Breast epithelium (tissue), 3 donors: ENCODE measurements at regions not wholly inside any gene's neighbourhood (a gene's known extent, or its start where the extent isn't known, plus 50 kb on each side); places are given as distances from the start of the nearest gene placed in this dataset.

ENCODE experiments used
- CTCF ChIP-seq, 3 donors: fragments of 450-650 bp; IDR thresholded peaks; one replicate each; pipeline ENCODE4 v1.5.1; 2016 to 2017; ENCODE audit warnings: antibody characterized with exemption in 3 of 3, mild to moderate bottlenecking in 3 of 3, moderate library complexity in 3 of 3
- POLR2A ChIP-seq: fragments of 450-650 bp; IDR thresholded peaks from one replicate; pipeline ENCODE4 v1.6.1; 2016; ENCODE audit warnings: antibody characterized with exemption, mild to moderate bottlenecking, moderate library complexity
- POLR2AphosphoS5 ChIP-seq, 3 donors: sonication (generic); formaldehyde crosslinking; IDR thresholded peaks; one replicate each; pipeline ENCODE4 v1.6.1; 2017; ENCODE audit warnings: antibody characterized with exemption in 3 of 3

GRCh38 chr10:129161150-129161549 lies 305.9 kb upstream of the MGMT start:
- no peak for TF ChIP-seq CTCF (IDR thresholded peaks at IDR 0.05)
- no peak for TF ChIP-seq POLR2A
- no peak for TF ChIP-seq POLR2AphosphoS5 (IDR thresholded peaks at IDR 0.05)
